ENCODE measurements at regions not wholly inside any gene's neighbourhood (a gene's known extent, or its start where the extent isn't known, plus 50 kb on each side); places are given as distances from the start of the nearest gene placed in this dataset.

DNA sequence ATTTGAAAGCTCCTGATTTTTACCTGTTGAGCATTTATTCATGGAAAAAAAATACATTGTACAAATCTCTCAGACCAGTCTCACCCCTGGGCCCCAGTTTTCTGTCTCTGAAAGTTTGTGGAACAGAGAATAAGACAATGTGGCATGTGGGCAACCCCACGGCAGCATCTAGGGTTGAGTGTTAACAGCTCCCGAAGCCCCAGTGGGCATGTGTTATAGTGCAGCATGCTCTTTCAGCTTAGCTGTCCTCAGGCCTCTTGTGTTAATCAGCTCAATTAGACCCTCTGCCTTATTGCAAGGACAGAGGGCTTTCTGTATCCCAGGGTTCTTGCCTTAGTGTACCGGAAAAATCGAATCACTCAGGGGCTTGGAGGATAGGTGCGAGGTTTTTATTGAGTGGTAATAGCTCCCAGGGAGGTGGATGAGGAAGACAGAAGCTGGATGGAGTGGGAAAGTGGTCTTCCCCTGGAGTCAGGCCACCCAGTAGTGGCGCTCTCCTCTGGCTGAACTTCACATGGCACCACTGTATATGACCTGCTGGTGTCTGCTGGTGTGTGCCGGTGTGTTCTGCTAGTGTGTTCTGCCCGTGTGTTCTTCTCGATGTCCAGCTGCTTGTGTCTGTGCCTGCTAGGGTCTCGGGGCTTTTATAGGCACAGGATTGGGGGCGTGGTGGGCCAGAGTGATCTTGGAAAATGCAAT is 382.8 kb downstream of the EPM2A start:
- H3K9me3 Mint-ChIP-seq: no peaks in the 10 kb centered on the region
- ATAC-seq: no peak
- H3K27ac Mint-ChIP-seq: no peak overlapping the region
- no peak overlapping the region for H3K4me3 Mint-ChIP-seq
- peaks cover 11% of the 10 kb centered on the region for H3K27me3 Mint-ChIP-seq
- H3K36me3 Mint-ChIP-seq: no peaks in the 10 kb centered on the region
- peaks cover 21% of the 10 kb centered on the region for H3K4me1 Mint-ChIP-seq

DNA sequence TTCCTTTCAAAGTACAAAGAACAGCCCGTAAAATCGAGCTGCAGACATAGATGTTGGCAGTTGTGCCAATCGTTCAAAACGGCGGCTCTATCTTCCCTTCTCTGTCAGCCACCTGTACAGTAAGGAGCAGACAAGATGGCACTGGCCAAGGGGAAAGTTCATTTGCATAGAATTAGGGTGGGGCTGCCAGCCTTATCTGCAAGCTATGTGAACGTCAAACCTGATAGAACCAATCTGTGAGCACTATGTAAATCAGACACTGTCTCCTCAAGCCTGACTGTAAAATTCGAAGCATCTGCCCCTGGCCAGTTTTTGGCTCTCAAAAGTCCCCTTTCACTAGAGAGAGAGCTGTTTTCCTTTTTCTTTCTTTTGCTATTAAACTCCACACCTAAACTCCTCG is 374.5 kb downstream of the EPM2A start:
- no peak for ATAC-seq
- Mint-ChIP-seq H3K27me3 (no peaks in the 10 kb centered on the region), H3K27ac (no peak overlapping the region), H3K4me1 (no peaks in the 10 kb centered on the region), H3K4me3 (no peak overlapping the region), H3K36me3 (no peaks in the 10 kb centered on the region), H3K9me3 (no peaks in the 10 kb centered on the region)

DNA sequence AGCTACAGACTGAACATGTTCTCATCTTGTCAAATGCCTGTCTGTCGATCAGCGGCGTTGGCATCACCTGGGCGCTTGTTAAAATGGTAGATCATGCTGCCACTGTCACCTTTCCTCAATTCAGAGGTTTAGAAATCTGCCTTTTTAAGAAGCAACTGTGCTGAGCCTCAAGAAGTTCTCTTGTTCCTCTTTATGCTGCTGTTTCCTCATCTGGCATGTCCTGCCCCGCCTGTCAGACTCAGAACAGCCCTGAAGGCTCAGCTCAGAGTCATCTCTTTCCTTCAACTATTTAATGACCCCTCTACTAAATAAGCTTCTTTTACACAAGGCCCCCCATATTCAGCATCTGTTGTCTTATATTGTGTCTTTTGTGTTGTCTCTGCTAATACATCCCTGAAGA is 368.2 kb downstream of the EPM2A start:
- Mint-ChIP-seq H3K36me3 (no peaks in the 10 kb centered on the region), H3K4me3 (no peak overlapping the region), H3K9me3 (peaks cover 4% of the 10 kb centered on the region), H3K4me1 (peaks cover 5% of the 10 kb centered on the region), H3K27ac (no peak overlapping the region), H3K27me3 (no peaks in the 10 kb centered on the region)
- no peak for ATAC-seq

DNA sequence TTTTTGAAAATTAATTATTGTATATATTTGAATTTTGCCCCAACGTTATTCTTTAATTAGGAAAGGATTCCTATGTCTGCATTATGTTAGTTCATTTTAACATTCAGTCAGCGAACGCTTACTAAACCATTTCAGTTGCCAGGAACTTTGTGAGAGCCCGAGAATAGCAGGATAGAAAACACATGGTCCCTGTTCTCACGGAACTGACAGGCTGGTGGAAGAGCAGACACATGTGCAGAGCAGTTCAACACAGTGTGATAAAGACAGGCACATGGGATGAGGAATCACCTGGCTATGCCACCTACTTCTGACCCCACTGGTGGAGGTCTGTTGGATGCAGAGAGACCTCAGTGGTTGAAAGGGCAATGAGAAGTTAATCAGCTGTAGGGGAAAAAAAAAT is 367.2 kb downstream of the EPM2A start:
- no peak for ATAC-seq
- Mint-ChIP-seq H3K9me3 (peaks cover 4% of the 10 kb centered on the region), H3K27me3 (no peaks in the 10 kb centered on the region), H3K27ac (no peak overlapping the region), H3K4me1 (peaks cover 14% of the 10 kb centered on the region), H3K36me3 (no peaks in the 10 kb centered on the region), H3K4me3 (no peak overlapping the region)

DNA sequence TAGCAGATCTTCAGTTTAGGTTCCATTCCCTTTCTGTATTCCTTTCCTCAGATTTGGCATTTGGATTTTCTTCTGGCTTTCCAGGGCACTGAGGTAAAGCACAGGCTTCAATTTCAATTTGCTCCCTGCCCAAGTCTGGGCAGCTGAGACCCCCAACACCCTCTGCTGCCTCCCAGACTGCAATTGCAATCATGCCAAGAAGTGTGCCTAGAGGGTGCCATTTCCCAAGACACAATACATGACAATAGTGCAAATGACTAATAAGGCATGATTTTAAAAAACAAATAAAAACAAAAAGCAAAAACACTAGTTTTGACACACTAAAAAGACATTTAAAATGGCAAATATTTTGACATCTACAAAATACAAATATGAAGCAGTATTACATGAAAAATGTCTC is 364.8 kb downstream of the EPM2A start:
- peaks cover 14% of the 10 kb centered on the region for H3K4me1 Mint-ChIP-seq
- H3K9me3 Mint-ChIP-seq: peaks cover 4% of the 10 kb centered on the region
- H3K27ac Mint-ChIP-seq: no peak overlapping the region
- H3K36me3 Mint-ChIP-seq: no peaks in the 10 kb centered on the region
- no peaks in the 10 kb centered on the region for H3K27me3 Mint-ChIP-seq
- ATAC-seq: no peak
- no peak overlapping the region for H3K4me3 Mint-ChIP-seq

DNA sequence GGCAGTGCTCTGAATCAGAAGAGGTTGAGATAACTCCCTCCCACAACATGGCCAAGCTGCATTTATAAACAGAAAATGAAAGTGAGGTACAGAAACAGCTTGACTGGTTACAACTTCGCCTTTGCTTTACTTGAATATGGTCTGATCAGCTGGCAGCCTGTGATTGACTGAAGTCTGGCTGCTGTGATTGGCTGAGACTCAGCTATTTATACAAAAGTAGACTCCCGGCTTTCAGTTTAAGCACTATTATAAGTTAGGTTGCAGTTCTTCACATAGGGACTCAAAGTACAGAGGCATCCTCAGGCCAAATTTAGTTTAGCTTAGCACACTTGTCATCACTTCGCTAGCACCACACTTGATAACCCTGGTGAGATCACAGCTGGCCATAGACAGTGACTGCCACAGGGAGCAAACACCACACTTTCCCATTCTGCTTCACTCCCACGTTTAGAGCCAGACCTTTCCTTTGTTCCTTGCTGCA is 362.6 kb downstream of the EPM2A start:
- H3K9me3 Mint-ChIP-seq: peaks cover 10% of the 10 kb centered on the region
- peak overlapping the region; percentile 28 for H3K27ac Mint-ChIP-seq
- H3K27me3 Mint-ChIP-seq: no peaks in the 10 kb centered on the region
- no peaks in the 10 kb centered on the region for H3K36me3 Mint-ChIP-seq
- peak overlapping the region; percentile 6 for H3K4me3 Mint-ChIP-seq
- peak; percentile 85 for ATAC-seq
- peaks cover 14% of the 10 kb centered on the region for H3K4me1 Mint-ChIP-seq

DNA sequence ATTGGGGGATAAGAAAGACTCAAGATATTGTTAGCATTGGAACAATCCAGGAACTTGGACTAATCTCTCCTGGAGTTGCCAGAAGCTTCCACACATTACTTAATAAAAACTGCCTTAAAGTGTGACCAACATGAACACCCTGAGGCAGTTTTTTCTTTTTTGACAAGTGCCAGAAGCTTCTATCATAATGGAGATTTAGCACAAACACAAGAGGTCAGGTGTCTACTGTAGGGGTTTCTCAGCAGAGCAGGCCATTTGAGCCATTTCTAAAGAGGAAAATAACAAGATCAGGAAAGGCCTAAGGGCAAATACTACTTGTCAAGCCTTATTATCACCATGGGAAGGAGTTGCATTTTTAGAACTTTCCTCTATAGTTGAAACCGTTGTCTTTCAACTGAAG is 361.5 kb downstream of the EPM2A start:
- no peak overlapping the region for H3K4me3 Mint-ChIP-seq
- no peak overlapping the region for H3K27ac Mint-ChIP-seq
- H3K27me3 Mint-ChIP-seq: peaks cover 7% of the 10 kb centered on the region
- no peaks in the 10 kb centered on the region for H3K36me3 Mint-ChIP-seq
- peaks cover 14% of the 10 kb centered on the region for H3K4me1 Mint-ChIP-seq
- ATAC-seq: no peak
- peaks cover 10% of the 10 kb centered on the region for H3K9me3 Mint-ChIP-seq

DNA sequence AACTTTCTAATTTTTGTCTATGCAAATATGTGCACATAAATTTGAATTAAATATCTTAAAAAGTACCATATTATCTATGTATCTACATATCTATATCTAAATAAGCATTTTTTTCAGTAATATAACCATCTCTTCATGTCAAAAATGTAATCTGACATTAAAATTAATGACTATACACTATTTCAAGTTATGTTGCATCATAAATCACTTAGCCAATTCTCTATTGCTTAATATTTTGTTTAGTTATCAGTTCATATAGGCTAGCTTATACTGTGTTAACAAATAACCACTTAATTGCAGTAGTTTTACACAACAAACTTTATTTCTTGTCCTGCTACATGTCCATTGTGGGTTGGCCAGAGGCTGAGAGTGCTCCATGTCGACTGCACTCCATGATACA is 360.8 kb downstream of the EPM2A start:
- Mint-ChIP-seq H3K4me3 (no peak overlapping the region), H3K4me1 (peaks cover 14% of the 10 kb centered on the region), H3K36me3 (no peaks in the 10 kb centered on the region), H3K27me3 (peaks cover 9% of the 10 kb centered on the region), H3K9me3 (peaks cover 10% of the 10 kb centered on the region), H3K27ac (no peak overlapping the region)
- no peak for ATAC-seq

DNA sequence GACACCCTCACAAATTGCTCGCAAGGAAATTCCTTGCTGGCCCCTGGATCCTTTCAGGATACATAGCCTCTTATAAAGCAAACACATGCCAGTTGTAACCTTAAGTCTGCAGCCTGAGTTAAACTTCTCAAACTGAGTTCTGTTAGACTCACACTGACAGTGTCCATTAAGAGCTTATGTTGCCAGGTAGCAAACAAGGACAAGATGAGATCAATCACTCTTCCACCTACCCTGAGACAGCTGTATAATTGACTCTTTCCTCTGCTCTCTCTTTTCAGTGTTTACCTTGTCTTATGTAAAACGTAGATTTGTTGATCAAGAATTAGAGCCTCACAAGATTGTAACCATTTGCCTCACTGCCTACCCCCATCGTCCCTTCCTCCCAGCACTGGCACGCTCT is 359.8 kb downstream of the EPM2A start:
- Mint-ChIP-seq H3K27ac (no peak overlapping the region), H3K4me3 (no peak overlapping the region), H3K27me3 (peaks cover 9% of the 10 kb centered on the region), H3K36me3 (no peaks in the 10 kb centered on the region), H3K4me1 (peaks cover 14% of the 10 kb centered on the region), H3K9me3 (peaks cover 10% of the 10 kb centered on the region)
- ATAC-seq: no peak

DNA sequence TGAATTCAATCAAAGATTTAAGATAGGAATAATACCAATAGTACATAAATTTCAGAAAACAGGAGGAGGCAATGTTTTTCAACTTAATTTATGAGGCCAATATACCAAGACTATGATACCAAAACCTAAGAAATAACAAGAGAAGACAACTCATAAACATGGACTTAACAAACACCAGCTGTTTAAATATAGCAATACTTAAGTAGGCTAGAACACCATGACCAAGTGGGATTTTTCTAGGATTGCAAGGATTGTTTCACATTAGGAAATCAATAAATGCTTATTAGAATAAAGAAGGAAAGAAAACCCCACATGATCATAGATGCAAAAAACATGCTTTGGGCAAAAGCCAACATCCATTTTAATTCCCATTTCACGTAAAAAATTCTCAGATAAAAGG is 355.1 kb downstream of the EPM2A start:
- Mint-ChIP-seq H3K27ac (no peak overlapping the region), H3K4me3 (no peak overlapping the region), H3K9me3 (peaks cover 6% of the 10 kb centered on the region), H3K4me1 (no peaks in the 10 kb centered on the region), H3K36me3 (no peaks in the 10 kb centered on the region), H3K27me3 (peaks cover 9% of the 10 kb centered on the region)
- ATAC-seq: no peak

DNA sequence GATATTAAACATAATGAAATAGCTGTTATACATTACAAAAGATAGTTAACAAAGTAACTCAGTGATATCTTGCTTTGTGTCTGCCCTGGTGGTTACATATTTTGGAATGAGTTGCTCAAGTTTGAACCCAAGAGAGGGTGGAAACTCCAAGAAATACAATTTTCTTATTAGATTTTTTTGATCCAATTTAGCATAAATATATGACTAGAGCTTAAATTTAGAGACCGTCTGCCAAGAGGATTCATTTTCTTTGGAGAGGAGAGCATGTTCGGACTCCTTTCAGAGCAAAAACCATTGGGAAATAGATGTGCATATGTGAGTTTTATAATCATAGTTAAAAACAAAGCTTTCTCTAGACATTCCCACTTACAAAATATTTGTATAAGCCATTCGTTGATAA is 353.4 kb downstream of the EPM2A start:
- no peak for ATAC-seq
- H3K27ac Mint-ChIP-seq: no peak overlapping the region
- no peaks in the 10 kb centered on the region for H3K36me3 Mint-ChIP-seq
- no peaks in the 10 kb centered on the region for H3K4me1 Mint-ChIP-seq
- peaks cover 6% of the 10 kb centered on the region for H3K9me3 Mint-ChIP-seq
- H3K4me3 Mint-ChIP-seq: no peak overlapping the region
- H3K27me3 Mint-ChIP-seq: peaks cover 9% of the 10 kb centered on the region

DNA sequence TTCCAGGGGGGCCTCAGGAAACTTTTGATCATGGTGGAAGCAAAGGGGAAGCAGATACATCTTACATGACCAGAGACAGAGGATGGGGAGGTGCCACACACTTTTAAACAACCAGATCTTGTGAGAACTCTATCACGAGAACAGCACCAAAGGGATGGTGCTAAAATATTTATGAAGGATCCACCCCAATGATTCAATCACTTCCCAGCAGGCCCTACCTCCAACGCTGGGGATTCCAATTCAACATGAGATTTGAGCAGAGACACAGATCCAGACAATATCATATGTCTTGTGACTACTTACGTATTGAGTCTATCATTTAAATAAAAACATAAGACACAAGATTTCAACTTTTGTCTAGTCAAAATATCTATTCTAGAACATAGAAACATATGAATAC is 351.9 kb downstream of the EPM2A start:
- Mint-ChIP-seq H3K9me3 (no peaks in the 10 kb centered on the region), H3K4me3 (no peak overlapping the region), H3K36me3 (no peaks in the 10 kb centered on the region), H3K27ac (no peak overlapping the region), H3K4me1 (no peaks in the 10 kb centered on the region), H3K27me3 (peaks cover 6% of the 10 kb centered on the region)
- ATAC-seq: no peak

DNA sequence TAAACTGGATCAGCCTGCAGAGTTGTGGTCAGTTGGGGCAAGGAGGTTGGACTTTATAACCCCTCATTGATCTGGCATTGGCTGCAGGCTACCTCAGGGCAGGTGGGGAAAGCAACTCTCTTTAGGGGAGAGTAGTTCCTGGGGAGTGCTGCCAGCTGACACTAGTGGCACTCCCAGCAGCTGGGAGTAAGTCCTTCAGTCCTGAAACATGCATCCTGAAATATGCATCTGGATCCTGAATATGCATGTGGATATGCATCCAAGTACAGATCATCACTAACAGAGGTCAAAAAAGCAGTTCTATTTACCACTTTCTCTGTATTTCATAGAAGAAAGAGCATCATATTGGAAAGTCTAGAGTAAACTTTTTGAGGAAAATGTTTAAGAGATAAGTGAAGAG is 350.8 kb downstream of the EPM2A start:
- no peaks in the 10 kb centered on the region for H3K9me3 Mint-ChIP-seq
- H3K4me3 Mint-ChIP-seq: no peak overlapping the region
- no peak overlapping the region for H3K27ac Mint-ChIP-seq
- no peaks in the 10 kb centered on the region for H3K27me3 Mint-ChIP-seq
- H3K4me1 Mint-ChIP-seq: no peaks in the 10 kb centered on the region
- no peaks in the 10 kb centered on the region for H3K36me3 Mint-ChIP-seq
- ATAC-seq: peak; percentile 44

DNA sequence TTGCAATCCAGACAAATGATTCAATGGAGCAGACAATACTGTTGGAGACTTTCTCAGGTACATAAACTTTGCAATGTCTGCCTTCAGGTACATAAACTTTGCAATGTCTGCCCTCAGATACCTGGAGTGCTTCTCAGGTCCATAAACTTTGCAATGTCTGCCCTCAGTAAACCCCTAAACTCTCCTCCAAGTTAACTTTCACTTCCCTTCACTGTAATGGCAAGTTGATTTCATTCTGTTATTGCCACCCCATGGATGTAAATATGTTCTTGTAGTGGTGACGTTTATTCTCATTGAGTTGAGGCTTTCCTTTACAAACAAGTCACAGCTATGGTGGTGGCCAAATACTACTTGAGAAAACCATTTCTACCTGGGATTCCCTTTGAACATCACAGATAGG is 338.8 kb downstream of the EPM2A start:
- H3K27ac Mint-ChIP-seq: no peak overlapping the region
- H3K4me3 Mint-ChIP-seq: no peak overlapping the region
- H3K4me1 Mint-ChIP-seq: no peaks in the 10 kb centered on the region
- no peak for ATAC-seq
- H3K36me3 Mint-ChIP-seq: no peaks in the 10 kb centered on the region
- H3K27me3 Mint-ChIP-seq: no peaks in the 10 kb centered on the region
- H3K9me3 Mint-ChIP-seq: no peaks in the 10 kb centered on the region

DNA sequence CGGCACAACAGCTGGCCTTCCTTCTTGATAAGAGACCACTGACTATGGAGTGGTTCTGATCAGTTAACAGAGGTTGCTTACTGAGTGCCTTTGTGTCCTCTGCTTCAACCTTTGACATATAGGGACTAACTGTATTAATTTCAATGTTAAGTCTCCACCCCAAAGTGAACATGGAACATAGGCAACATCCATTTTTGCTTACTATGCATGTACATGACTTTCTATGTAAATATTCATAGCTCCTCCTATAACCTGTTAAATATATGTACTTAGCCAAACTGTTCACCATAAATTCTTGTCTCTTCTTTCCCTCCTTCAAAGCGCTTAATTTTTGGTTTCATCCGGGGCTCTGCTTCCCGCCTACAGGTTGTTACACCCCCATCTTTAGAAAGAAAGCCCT is 334.8 kb downstream of the EPM2A start:
- H3K4me3 Mint-ChIP-seq: no peak overlapping the region
- no peak for ATAC-seq
- no peaks in the 10 kb centered on the region for H3K36me3 Mint-ChIP-seq

DNA sequence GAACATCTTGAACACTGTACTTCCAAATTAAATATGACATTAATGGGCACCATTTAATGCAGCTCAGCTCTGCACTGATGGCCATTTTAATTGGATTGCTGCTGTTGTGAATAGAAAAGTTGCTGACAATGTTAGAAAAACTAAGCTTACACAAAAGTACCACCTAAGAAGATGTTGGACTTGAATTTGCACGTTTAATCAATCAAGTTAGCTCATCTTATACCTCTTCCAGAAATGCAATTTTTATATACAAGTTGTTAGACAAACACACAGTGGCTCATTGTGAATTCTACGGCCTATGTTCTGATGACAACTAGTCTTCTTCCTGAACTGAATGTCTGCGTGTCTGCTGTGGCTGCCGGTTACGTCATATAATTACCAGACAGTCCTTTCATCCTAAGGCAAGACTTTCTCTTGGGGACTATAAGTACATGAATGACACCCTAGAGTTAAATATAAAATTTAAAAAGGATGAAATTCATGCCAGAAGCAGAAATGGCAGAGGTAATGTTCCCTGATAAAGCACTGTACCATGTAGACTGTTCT is 330.2 kb downstream of the EPM2A start:
- no peaks in the 10 kb centered on the region for H3K9me3 Mint-ChIP-seq
- H3K4me1 Mint-ChIP-seq: no peaks in the 10 kb centered on the region
- no peaks in the 10 kb centered on the region for H3K27me3 Mint-ChIP-seq
- no peaks in the 10 kb centered on the region for H3K36me3 Mint-ChIP-seq
- no peak overlapping the region for H3K4me3 Mint-ChIP-seq
- ATAC-seq: no peak
- H3K27ac Mint-ChIP-seq: no peak overlapping the region

More for the DNA sequence above, 334.8 kb downstream of the EPM2A start:
- Mint-ChIP-seq H3K27ac (no peak overlapping the region), H3K4me1 (no peaks in the 10 kb centered on the region), H3K9me3 (no peaks in the 10 kb centered on the region), H3K27me3 (no peaks in the 10 kb centered on the region)

Data from stimulated activated memory B cell treated with anti-CD40 and anti-IgM and Interleukin-4, amounts not matched to agents 10 μg/mL and 1 μg/mL and 100 μg/mL, for 72 hours (primary cell).